Keratinocyte (primary cell): ENCODE measurements at regions not wholly inside any gene's neighbourhood (a gene's known extent, or its start where the extent isn't known, plus 50 kb on each side); places are given as distances from the start of the nearest gene placed in this dataset.

Experiments used
- DNase-seq: peaks from one replicate; pipeline ENCODE4 v3.0.0-alpha.2; 2011; ENCODE audit warnings: low read depth, missing footprints, low spot score
- FAIRE-seq: peaks from 2 replicates; lab custom pipeline; 2011; peaks lifted over from hg19 to GRCh38; lab: Jason Lieb, UNC
- H2AFZ ChIP-seq: 2 replicates; pipeline ENCODE4 v1.6.0; 2012; ENCODE audit warnings: low read length, control low read depth, inconsistent platforms; ENCODE audit not compliant: control insufficient read depth
- H3K27ac ChIP-seq: 2 replicates; pipeline ENCODE4 v1.5.1; 2011; ENCODE audit warnings: low read length; ENCODE audit not compliant: control insufficient read depth, insufficient read depth
- H3K27me3 ChIP-seq: 3 replicates; pipeline ENCODE4 v1.6.0; 2011; ENCODE audit warnings: low read length; ENCODE audit not compliant: control insufficient read depth, insufficient read depth; ENCODE audit errors: extremely low read depth
- H3K36me3 ChIP-seq, 2 experiments: 2 replicates in 1 of 2; 3 replicates in 1 of 2; pipeline ENCODE4 v1.5.1; 2011; ENCODE audit warnings: low read length in 2 of 2, mild to moderate bottlenecking in 1 of 2; ENCODE audit not compliant: control insufficient read depth in 2 of 2, insufficient read depth in 2 of 2; ENCODE audit errors: extremely low read depth in 1 of 2
- H3K4me1 ChIP-seq: 3 replicates; pipeline ENCODE4 v1.5.1; 2011; ENCODE audit warnings: low read length; ENCODE audit not compliant: control insufficient read depth, insufficient read depth; ENCODE audit errors: extremely low read depth
- H3K4me2 ChIP-seq: 3 replicates; pipeline ENCODE4 v1.6.0; 2011; ENCODE audit warnings: low read depth, low read length; ENCODE audit not compliant: control insufficient read depth, insufficient read depth; ENCODE audit errors: extremely low read depth
- H3K4me3 ChIP-seq, 3 experiments: fragments of 200-600 bp in 1 of 3; sonication (generic) in 1 of 3; 2 replicates in 2 of 3; 3 replicates in 1 of 3; pipeline ENCODE4 v1.5.1; 2011 to 2016; ENCODE audit warnings: low read length in 3 of 3, mild to moderate bottlenecking in 3 of 3, control low read depth in 2 of 3, inconsistent platforms in 1 of 3, low read depth in 1 of 3, mixed read lengths in 1 of 3, mixed run types in 1 of 3, moderate library complexity in 1 of 3; ENCODE audit not compliant: control insufficient read depth in 2 of 3, insufficient read depth in 2 of 3; ENCODE audit errors: extremely low read depth in 1 of 3
- H3K79me2 ChIP-seq: 2 replicates; pipeline ENCODE4 v1.6.0; 2012; ENCODE audit warnings: low read length; ENCODE audit not compliant: control insufficient read depth, insufficient read depth
- H3K9ac ChIP-seq: 3 replicates; pipeline ENCODE4 v1.6.0; 2011; ENCODE audit warnings: low read length; ENCODE audit not compliant: control insufficient read depth, insufficient read depth; ENCODE audit errors: extremely low read depth
- H3K9me1 ChIP-seq: 3 replicates; pipeline ENCODE4 v1.6.0; 2011; ENCODE audit warnings: low read length; ENCODE audit not compliant: control insufficient read depth, insufficient read depth; ENCODE audit errors: extremely low read depth
- H3K9me3 ChIP-seq: 2 replicates; pipeline ENCODE4 v1.5.1; 2012; ENCODE audit warnings: low read depth, low read length; ENCODE audit not compliant: control insufficient read depth
- H4K20me1 ChIP-seq: 3 replicates; pipeline ENCODE4 v1.6.0; 2011; ENCODE audit warnings: low read length; ENCODE audit not compliant: control insufficient read depth, insufficient read depth; ENCODE audit errors: extremely low read depth
- CTCF ChIP-seq, 3 experiments: IDR thresholded peaks in 1 of 3; conservative IDR thresholded peaks in 1 of 3; optimal IDR thresholded peaks in 1 of 3; 2 replicates in 2 of 3; 3 replicates in 1 of 3; pipeline versions ENCODE3 to v1.5.1; 2011; ENCODE audit warnings: low read length in 3 of 3, mild to moderate bottlenecking in 3 of 3, moderate library complexity in 2 of 3, control low read depth in 1 of 3, inconsistent platforms in 1 of 3; ENCODE audit not compliant: insufficient read depth in 2 of 3; ENCODE audit errors: extremely low read depth in 1 of 3
- EZH2 ChIP-seq: IDR thresholded peaks from one replicate; pipeline ENCODE4 v1.6.1; 2012; ENCODE audit warnings: inconsistent platforms, mild to moderate bottlenecking, low read length, moderate library complexity
- dilution Hi-C: fragments of 300-500 bp; cut with MboI; formaldehyde crosslinking; loops from one replicate; pipeline ENCODE4 v1.7.0; 2020; ENCODE audit warnings: low sequenced_read_pairs; ENCODE audit not compliant: extremely low pct_ligation_motif_present

GRCh38 chr6:168901076-168901475, 352.6 kb downstream of the THBS2 start:
- dilution Hi-C loops = no loop called here
- FAIRE-seq (no peak), DNase-seq (no peak)
- Histone ChIP-seq H3K79me2 (no peaks in the 10 kb centered on the region), H3K4me3 (no peak overlapping the region), H3K36me3 (no peaks in the 10 kb centered on the region), H3K27me3 (no peaks in the 10 kb centered on the region), H3K9me3 (no peaks in the 10 kb centered on the region), H4K20me1 (no peaks in the 10 kb centered on the region), H3K9ac (no peak overlapping the region), H2AFZ (no peak overlapping the region), H3K27ac (no peak overlapping the region), H3K4me2 (no peak overlapping the region), H3K4me1 (no peaks in the 10 kb centered on the region), H3K9me1 (no peaks in the 10 kb centered on the region)
- TF ChIP-seq CTCF (optimal IDR thresholded peaks at IDR 0.05 in 1 of 3, IDR thresholded peaks at IDR 0.05 in 1 of 3, conservative IDR thresholded peaks at IDR 0.05 in 1 of 3; ENCODE audit: extremely low read depth in 1 of 3, insufficient read depth in 2 of 3, low read length in 3 of 3) = no peak
- no peak for TF ChIP-seq EZH2

GRCh38 chr6:168896321-168896720, 357.3 kb downstream of the THBS2 start:
- H3K9me3 ChIP-seq = no peaks in the 10 kb centered on the region
- no peak overlapping the region for H3K9ac ChIP-seq
- H4K20me1 ChIP-seq = no peaks in the 10 kb centered on the region
- no peak overlapping the region for H2AFZ ChIP-seq
- DNase-seq (no peak), FAIRE-seq (no peak)
- no peaks in the 10 kb centered on the region for H3K9me1 ChIP-seq
- H3K4me2 ChIP-seq = no peak overlapping the region
- TF ChIP-seq CTCF (optimal IDR thresholded peaks at IDR 0.05 in 1 of 3, IDR thresholded peaks at IDR 0.05 in 1 of 3, conservative IDR thresholded peaks at IDR 0.05 in 1 of 3; ENCODE audit: extremely low read depth in 1 of 3, insufficient read depth in 2 of 3, low read length in 3 of 3) (no peak), EZH2 (no peak)
- peaks cover 7% of the 10 kb centered on the region for H3K4me1 ChIP-seq
- H3K27ac ChIP-seq = no peak overlapping the region
- peaks cover 2% of the 10 kb centered on the region for H3K27me3 ChIP-seq
- H3K79me2 ChIP-seq = no peaks in the 10 kb centered on the region
- no peaks in the 10 kb centered on the region for H3K36me3 ChIP-seq
- dilution Hi-C loops = no loop called here
- no peak overlapping the region for H3K4me3 ChIP-seq
